Activated naive CD8-positive, alpha-beta T cell treated with anti-CD3 and anti-CD28 coated beads, Interleukin-2, amount 50 U/mL, for 24 hours (primary cell): ENCODE measurements at regions not wholly inside any gene's neighbourhood (a gene's known extent, or its start where the extent isn't known, plus 50 kb on each side); places are given as distances from the start of the nearest gene placed in this dataset.

Experiments
- ATAC-seq: fragments of 150-1000 bp; cut with Tn5 transposase; one replicate; pipeline ENCODE4 v1.10.0; 2021
- DNase-seq: peaks from one replicate; pipeline ENCODE4 v3.0.0; 2021
- H3K27ac Mint-ChIP-seq: one replicate; pipeline ENCODE4 v1.8.0; 2021; ENCODE audit warnings: mild to moderate bottlenecking, mixed read lengths
- H3K27me3 Mint-ChIP-seq: one replicate; pipeline ENCODE4 v1.8.0; 2021; ENCODE audit warnings: mixed read lengths
- H3K36me3 Mint-ChIP-seq: one replicate; pipeline ENCODE4 v1.8.0; 2021; ENCODE audit warnings: low read depth, mixed read lengths
- H3K4me1 Mint-ChIP-seq: one replicate; pipeline ENCODE4 v1.8.0; 2021; ENCODE audit warnings: mixed read lengths
- H3K4me3 Mint-ChIP-seq: one replicate; pipeline ENCODE4 v1.8.0; 2021; ENCODE audit warnings: mild to moderate bottlenecking, moderate library complexity, mixed read lengths
- H3K9me3 Mint-ChIP-seq: one replicate; pipeline ENCODE4 v1.8.0; 2021; ENCODE audit warnings: mixed read lengths

DNA sequence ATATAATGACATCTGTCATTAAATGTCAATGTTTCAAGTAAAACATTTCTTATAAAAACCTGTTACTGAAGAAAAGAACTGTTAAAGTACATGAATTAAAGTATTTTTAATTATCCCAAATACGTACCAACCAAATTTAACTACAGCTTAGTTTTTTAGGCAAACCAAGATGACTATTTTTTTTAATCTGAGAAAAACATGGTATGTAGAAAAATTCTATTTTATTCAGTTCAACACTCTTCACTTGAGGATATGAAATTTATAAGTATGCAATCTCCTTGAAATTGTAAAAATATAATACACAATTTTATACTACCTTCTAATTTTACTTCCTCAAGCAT lies 75.3 kb upstream of the IFNE start:
- no peaks in the 10 kb centered on the region for H3K9me3 Mint-ChIP-seq
- DNase-seq (no peak), ATAC-seq (no peak)
- peaks cover 45% of the 10 kb centered on the region for H3K4me1 Mint-ChIP-seq
- peaks cover 32% of the 10 kb centered on the region for H3K27me3 Mint-ChIP-seq
- H3K4me3 Mint-ChIP-seq, result peak overlapping the region; percentile 89
- H3K36me3 Mint-ChIP-seq, result peaks cover 2% of the 10 kb centered on the region
- no peak overlapping the region for H3K27ac Mint-ChIP-seq

DNA sequence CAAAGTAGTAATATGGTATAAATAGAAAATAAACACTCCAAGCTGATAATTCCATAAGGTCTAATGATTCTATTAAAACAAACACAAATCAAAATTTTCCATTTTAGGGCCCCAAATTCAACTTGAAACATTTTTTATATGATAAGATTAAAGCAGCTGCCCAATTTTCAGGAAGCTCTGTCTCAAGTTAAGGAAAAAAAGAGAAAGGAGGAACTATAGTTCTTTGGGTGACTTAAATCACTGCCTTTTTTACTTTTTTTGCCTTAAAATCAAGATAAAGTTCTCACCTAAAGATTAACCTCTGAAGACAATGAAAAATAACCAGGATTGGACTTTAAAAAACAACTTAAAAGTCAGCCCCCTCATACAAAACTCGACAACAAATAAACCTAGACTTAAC lies 76.0 kb upstream of the IFNE start:
- DNase-seq (no peak), ATAC-seq (no peak)
- no peak overlapping the region for H3K27ac Mint-ChIP-seq
- peak overlapping the region; percentile 89 for H3K4me3 Mint-ChIP-seq
- no peaks in the 10 kb centered on the region for H3K9me3 Mint-ChIP-seq
- H3K4me1 Mint-ChIP-seq, result peaks cover 44% of the 10 kb centered on the region
- H3K27me3 Mint-ChIP-seq, result peaks cover 32% of the 10 kb centered on the region
- H3K36me3 Mint-ChIP-seq, result peaks cover 2% of the 10 kb centered on the region

DNA sequence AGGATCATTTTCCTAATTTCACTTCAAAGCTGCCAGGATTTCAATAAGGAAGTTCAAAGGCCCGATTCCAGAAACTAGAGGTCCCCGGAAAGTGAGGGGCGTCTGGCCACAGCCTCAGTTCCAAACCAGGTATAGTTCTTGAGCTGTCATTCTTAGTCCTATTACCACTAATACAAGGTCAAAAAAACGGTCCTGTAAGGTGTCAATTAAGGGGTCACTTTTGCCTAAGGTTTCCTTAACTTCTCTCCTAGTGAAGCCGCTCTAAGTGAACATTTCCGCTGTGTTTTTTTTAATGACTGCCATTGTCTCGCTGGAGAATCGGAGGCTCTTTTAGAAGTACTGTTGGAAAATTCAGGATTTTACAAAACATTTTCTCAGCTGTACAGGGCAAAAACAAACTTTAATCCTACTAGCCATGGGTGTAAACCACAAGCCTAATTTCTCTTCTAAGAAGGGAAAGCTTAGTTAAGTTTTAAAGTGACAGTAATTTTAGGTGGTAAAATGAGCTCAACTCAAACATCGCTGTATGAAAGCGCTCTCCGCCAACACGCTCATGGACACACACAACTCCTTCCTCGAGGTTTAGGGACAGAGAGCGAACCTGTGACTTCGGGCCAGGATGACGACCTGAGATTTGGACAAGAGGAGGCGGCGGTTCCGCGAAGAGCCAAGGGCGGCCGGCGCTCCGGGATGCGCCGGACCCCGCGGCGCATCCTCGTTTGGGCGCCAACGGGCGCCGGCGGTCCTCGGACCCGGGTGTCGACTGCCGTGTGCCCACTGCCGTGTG lies 76.7 kb upstream of the IFNE start:
- Mint-ChIP-seq H3K36me3 (peaks cover 2% of the 10 kb centered on the region), H3K4me1 (peaks cover 44% of the 10 kb centered on the region), H3K27ac (peak overlapping the region; percentile 79), H3K9me3 (no peaks in the 10 kb centered on the region), H3K4me3 (peak overlapping the region; percentile 89), H3K27me3 (peaks cover 32% of the 10 kb centered on the region)
- ATAC-seq (peak; percentile 37), DNase-seq (peak; percentile 11)

DNA sequence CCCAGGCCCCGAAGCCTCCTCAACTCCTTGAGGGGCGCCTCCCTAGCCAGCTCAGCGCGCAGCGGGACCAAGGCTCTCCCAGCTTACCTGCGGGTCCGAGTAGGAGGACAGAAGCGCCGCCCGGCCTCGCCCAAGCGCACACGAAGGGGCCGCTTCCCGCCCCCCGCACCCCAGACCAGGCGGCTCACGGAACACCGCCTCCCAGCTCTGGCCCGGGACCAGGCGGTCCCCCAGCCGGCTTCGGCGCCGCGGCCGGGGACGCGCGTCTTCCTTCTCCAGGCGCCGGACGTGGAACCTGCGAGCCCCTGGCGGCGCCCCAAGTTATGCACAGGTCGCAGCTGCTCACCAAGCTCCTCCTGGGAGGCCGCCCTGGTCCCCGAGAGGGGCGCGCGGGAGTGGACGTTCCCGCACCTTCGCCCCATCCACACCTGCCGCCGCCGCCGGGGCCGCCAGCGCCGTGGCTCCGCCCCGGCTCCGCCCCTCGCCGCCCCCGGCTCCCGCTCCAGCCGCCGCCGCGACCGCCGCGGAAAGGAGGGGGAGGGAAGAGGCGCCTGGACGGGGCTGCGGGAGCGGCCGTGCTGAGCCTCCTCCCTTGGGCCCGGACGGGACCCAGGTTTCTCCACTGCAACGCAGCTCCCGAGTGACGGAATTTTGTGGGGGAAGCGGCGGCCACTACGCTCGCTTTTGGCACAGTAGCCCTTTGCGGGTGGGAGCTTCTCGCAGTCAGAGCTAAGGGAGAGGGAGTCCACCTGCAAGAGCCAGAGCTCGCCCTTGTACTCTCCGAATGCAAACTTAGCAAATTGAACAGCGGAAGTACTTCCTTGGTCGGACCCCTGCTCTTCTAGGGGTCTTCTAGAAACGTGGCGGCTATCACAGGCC lies 77.5 kb upstream of the IFNE start:
- peaks cover 35% of the 10 kb centered on the region for H3K27me3 Mint-ChIP-seq
- DNase-seq (peak; percentile 62), ATAC-seq (peak; percentile 77)
- peak overlapping the region; percentile 89 for H3K4me3 Mint-ChIP-seq
- H3K27ac Mint-ChIP-seq, result no peak overlapping the region
- H3K4me1 Mint-ChIP-seq, result peaks cover 49% of the 10 kb centered on the region
- H3K36me3 Mint-ChIP-seq, result peaks cover 2% of the 10 kb centered on the region
- no peaks in the 10 kb centered on the region for H3K9me3 Mint-ChIP-seq

DNA sequence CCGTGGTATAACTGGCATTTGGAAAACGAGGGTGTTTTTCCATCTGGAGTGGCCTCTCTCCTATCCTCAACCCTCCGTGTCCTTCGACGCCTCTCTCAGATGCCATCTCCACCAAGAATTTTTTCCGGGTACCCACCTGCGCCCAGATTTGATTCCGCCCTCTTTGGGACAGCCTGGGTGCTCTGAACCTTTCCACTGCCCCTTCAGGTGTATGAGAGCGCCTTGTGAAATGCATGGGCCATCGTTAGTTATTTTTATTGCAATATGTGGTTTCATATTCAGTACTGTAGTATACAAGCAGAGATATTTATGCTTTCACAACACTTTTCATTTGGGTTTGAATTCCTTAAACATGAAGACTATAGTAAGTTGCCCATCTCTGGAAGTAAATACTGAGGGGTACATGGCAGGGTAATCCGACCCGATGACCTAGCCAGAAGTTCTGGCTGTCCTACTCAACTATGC lies 78.2 kb upstream of the IFNE start:
- H3K4me1 Mint-ChIP-seq, result peaks cover 48% of the 10 kb centered on the region
- peaks cover 2% of the 10 kb centered on the region for H3K36me3 Mint-ChIP-seq
- no peaks in the 10 kb centered on the region for H3K9me3 Mint-ChIP-seq
- DNase-seq, result no peak
- peak overlapping the region; percentile 89 for H3K4me3 Mint-ChIP-seq
- H3K27ac Mint-ChIP-seq, result no peak overlapping the region
- peaks cover 34% of the 10 kb centered on the region for H3K27me3 Mint-ChIP-seq
- ATAC-seq, result no peak

DNA sequence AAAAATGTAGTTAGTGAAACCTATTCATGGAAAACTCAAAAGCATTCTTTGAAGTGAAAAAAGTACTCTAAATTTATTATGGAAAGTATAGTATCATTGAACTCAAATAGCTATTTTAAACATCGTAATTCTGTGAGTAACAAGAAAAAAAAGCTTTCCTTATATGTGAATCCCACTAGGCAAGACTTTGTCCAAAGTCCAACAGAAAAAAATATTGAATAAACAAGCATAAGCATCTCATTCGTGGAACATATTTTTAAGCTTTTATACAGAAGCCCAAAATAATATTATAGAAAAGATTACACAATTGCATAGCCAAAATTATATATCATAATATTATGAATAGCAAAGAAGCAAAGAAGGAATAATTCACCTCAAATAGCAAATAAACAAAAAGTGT lies 79.4 kb upstream of the IFNE start:
- Mint-ChIP-seq H3K4me1 (peaks cover 41% of the 10 kb centered on the region), H3K36me3 (no peaks in the 10 kb centered on the region), H3K27ac (no peak overlapping the region)

DNA sequence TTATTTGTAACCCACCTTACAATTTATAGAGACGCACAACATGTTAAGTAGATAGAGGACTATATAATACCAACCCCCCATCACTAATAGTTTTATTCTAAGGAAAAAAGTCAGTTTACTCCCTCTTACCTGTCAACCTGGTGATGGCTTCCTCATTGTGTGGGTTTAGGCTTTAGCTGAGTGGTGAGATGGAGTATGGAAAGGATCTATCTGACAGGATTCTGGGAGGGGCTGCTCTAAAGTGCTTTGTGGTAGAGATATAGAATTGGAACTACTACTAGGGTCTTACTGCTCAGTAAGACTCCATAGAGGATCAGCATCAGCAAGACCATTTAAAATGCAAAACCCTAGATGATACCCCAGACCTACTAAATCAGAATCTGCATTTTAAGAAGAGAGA lies 82.1 kb upstream of the IFNE start:
- ATAC-seq (no peak), DNase-seq (no peak)
- no peak overlapping the region for H3K27ac Mint-ChIP-seq
- peaks cover 17% of the 10 kb centered on the region for H3K4me1 Mint-ChIP-seq
- no peak overlapping the region for H3K4me3 Mint-ChIP-seq
- no peaks in the 10 kb centered on the region for H3K36me3 Mint-ChIP-seq
- peaks cover 8% of the 10 kb centered on the region for H3K27me3 Mint-ChIP-seq
- no peaks in the 10 kb centered on the region for H3K9me3 Mint-ChIP-seq

More for the DNA sequence above, 79.4 kb upstream of the IFNE start:
- ATAC-seq (no peak), DNase-seq (no peak)
- no peaks in the 10 kb centered on the region for H3K9me3 Mint-ChIP-seq
- H3K4me3 Mint-ChIP-seq, result no peak overlapping the region
- H3K27me3 Mint-ChIP-seq, result peaks cover 28% of the 10 kb centered on the region

DNA sequence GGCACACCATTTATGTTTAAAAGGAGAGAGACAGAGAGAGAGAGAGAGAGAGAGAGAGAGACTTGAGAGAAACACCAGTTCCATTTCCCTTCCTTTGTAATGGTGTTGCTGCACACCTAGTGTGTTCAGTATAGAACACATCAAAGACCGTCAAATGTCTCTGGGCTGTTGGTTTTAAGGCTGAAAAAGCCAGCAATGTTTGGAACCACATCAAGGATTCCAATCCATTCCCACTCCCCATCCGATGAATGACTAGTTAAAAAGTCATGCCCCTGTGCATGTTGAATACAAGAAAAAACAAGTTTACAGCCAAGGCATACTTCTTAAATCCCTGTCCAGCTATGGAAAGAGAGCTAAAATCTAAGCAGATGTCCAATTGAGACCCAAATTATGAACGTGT lies 83.0 kb upstream of the IFNE start:
- ATAC-seq, result no peak
- DNase-seq, result no peak
- H3K9me3 Mint-ChIP-seq, result no peaks in the 10 kb centered on the region
- H3K4me1 Mint-ChIP-seq, result peaks cover 14% of the 10 kb centered on the region
- H3K4me3 Mint-ChIP-seq, result no peak overlapping the region
- peaks cover 8% of the 10 kb centered on the region for H3K27me3 Mint-ChIP-seq
- no peak overlapping the region for H3K27ac Mint-ChIP-seq
- H3K36me3 Mint-ChIP-seq, result no peaks in the 10 kb centered on the region

DNA sequence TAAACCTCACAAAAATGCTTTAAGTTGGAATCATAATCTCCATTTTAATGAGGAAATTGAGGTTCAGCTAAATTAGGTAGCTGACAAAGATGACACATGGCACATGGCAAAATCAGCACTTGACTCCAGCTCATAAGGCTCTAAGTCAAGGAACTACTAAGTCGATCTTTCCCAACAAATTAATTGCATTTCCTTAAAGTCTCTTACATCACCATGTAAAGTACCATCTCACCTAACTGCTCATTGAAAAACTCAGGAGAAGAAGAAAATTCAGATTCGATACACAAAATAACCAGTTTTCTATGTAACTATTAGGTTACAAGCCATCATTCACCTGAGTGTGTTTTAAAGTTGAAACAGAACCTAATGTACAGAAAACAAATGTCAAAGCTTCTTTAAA lies 85.8 kb upstream of the IFNE start:
- H3K4me1 Mint-ChIP-seq, result peaks cover 7% of the 10 kb centered on the region
- DNase-seq (no peak), ATAC-seq (no peak)
- H3K27me3 Mint-ChIP-seq, result peaks cover 8% of the 10 kb centered on the region
- H3K9me3 Mint-ChIP-seq, result no peaks in the 10 kb centered on the region
- no peak overlapping the region for H3K27ac Mint-ChIP-seq
- H3K4me3 Mint-ChIP-seq, result no peak overlapping the region
- no peaks in the 10 kb centered on the region for H3K36me3 Mint-ChIP-seq

DNA sequence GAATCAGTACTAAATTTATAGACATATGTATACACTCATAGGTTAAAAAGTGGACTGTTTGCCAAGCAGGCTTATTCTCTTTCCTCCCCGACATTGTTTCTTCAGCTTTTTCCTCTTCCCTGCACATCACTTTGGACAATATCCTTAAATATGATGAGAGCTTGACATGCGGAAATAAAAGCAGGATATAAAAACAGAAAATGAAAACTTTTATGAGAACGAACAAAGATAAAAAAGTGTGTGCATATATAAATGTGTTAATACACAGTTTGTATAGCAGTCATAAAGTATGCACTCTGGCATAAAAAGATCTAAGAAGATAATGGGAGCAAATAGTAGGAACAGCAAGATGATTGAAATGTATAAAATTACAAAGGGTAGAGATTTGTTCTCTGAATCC lies 86.4 kb upstream of the IFNE start:
- no peak overlapping the region for H3K4me3 Mint-ChIP-seq
- H3K9me3 Mint-ChIP-seq, result no peaks in the 10 kb centered on the region
- H3K4me1 Mint-ChIP-seq, result peaks cover 7% of the 10 kb centered on the region
- ATAC-seq (no peak), DNase-seq (no peak)
- no peak overlapping the region for H3K27ac Mint-ChIP-seq
- H3K36me3 Mint-ChIP-seq, result no peaks in the 10 kb centered on the region
- H3K27me3 Mint-ChIP-seq, result peaks cover 8% of the 10 kb centered on the region

DNA sequence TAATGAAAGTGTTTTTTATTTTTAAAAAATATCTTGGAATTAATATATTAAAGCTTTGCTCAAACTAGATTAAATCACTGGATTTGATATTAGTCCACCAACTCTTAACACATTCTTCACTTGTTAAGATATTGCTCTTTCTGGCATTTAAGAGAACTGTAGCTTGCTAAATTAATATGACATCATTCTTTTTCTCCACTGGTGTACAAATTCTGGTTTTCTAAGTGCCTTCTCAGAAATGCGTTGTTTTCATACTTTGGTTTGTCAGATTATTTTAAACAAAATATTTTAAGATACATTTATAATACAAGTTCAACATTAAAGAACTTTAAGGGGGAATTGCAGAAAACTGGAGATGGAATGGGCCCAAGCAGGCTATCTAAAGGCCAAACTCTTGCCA lies 87.6 kb upstream of the IFNE start:
- peaks cover 2% of the 10 kb centered on the region for H3K4me1 Mint-ChIP-seq
- ATAC-seq (no peak), DNase-seq (no peak)
- no peaks in the 10 kb centered on the region for H3K9me3 Mint-ChIP-seq
- H3K27me3 Mint-ChIP-seq, result peaks cover 5% of the 10 kb centered on the region
- H3K4me3 Mint-ChIP-seq, result no peak overlapping the region
- no peak overlapping the region for H3K27ac Mint-ChIP-seq
- no peaks in the 10 kb centered on the region for H3K36me3 Mint-ChIP-seq

DNA sequence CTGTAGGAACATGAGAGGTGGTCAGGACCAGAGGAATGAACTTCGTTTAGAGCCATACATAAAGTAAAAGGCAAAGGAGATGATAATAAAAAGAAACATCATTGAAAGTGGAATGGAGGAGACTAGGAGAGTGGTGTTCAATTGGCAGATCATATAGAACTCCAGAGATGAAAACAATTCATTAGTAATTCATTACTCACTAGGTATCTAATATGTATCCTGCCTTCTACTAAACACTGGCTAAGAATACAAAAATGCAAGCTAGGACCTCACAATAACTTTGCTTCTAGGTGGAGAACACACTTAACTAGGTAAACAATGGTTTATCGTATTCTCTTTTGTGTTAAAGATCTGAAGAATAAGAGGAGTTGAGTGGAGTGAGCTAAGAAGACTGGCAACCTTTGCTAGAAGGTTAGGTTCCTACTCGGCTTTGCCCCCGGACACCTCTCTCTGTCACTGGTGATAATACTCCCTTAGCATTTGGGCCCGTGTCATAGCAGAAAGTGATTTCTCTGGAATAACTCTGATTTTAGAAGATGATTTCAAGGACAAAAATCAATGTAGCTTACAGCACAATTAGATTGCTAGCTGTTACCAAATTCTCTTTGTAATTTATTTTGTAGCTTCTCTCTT lies 88.6 kb upstream of the IFNE start:
- no peak for ATAC-seq
- no peaks in the 10 kb centered on the region for H3K4me1 Mint-ChIP-seq
- no peaks in the 10 kb centered on the region for H3K9me3 Mint-ChIP-seq
- H3K36me3 Mint-ChIP-seq, result no peaks in the 10 kb centered on the region
- H3K27ac Mint-ChIP-seq, result no peak overlapping the region
- H3K27me3 Mint-ChIP-seq, result peaks cover 4% of the 10 kb centered on the region
- no peak overlapping the region for H3K4me3 Mint-ChIP-seq
- DNase-seq, result no peak

DNA sequence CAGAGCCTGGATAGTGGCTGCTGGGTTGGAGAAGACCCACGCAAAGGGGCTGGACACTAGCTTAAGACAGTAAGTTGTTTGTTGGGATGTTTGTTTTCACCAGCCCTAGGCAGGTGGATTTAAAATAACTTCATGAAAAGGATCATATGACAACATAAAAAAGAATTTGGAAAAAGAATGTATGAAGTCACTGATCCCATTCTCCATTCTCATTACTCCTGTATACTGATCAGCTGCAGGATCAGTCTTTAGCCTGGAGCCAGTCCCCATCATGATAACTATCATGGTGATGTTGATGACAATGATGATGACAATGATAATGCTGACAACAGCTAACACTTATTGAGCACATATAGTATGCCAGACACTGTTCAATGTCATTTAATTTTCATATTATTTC lies 92.1 kb upstream of the IFNE start:
- Mint-ChIP-seq H3K27ac (no peak overlapping the region), H3K36me3 (no peaks in the 10 kb centered on the region), H3K9me3 (no peaks in the 10 kb centered on the region), H3K4me1 (peaks cover 30% of the 10 kb centered on the region), H3K4me3 (no peak overlapping the region), H3K27me3 (no peaks in the 10 kb centered on the region)
- DNase-seq (no peak), ATAC-seq (no peak)

DNA sequence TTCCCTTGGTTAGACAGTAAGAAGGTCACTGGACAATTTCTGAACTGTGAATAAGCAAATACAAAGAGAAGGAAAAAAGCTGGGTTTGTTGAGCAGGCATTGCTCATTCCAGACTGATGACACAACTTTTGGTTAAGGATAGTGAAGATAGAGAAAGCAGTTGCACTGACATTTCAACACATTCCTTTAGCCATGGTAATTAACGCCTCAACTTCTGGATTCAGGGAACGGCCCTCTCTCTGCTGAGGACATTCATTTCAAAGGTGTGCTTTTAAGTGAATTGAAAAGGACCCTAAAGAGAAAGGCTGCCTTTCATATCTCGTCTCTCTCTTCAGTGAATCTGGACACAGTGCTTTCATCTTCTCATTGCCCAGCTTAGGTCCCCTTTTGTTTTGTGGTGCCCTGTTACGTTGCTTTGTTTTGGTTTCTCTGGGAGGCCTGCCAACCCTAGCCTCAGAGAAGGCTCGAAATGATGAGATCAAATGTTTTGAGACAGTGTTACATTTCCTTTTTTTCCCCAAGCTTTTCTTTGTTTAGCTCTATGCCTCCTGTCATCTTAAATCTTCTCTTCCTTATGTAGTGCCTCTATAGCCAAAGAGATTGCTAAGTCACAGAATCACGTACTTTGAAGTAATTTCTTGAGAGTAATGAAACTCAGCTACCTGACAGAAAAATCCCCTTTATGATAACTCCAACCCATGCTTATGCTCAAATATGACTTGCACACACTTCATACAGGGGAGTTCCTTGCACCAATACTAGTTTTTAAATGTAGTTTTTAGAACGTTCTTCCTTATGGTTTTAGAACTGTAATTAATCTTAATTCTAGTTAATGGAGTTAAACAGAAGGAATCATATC lies 94.4 kb upstream of the IFNE start:
- Mint-ChIP-seq H3K4me3 (peak overlapping the region; percentile 16), H3K27ac (peak overlapping the region; percentile 9), H3K4me1 (peaks cover 42% of the 10 kb centered on the region), H3K9me3 (no peaks in the 10 kb centered on the region), H3K36me3 (no peaks in the 10 kb centered on the region), H3K27me3 (no peaks in the 10 kb centered on the region)
- peak; percentile 20 for DNase-seq
- ATAC-seq, result peak; percentile 68
